ENCODE measurements at regions not wholly inside any gene's neighbourhood (a gene's known extent, or its start where the extent isn't known, plus 50 kb on each side); places are given as distances from the start of the nearest gene placed in this dataset.

DNA sequence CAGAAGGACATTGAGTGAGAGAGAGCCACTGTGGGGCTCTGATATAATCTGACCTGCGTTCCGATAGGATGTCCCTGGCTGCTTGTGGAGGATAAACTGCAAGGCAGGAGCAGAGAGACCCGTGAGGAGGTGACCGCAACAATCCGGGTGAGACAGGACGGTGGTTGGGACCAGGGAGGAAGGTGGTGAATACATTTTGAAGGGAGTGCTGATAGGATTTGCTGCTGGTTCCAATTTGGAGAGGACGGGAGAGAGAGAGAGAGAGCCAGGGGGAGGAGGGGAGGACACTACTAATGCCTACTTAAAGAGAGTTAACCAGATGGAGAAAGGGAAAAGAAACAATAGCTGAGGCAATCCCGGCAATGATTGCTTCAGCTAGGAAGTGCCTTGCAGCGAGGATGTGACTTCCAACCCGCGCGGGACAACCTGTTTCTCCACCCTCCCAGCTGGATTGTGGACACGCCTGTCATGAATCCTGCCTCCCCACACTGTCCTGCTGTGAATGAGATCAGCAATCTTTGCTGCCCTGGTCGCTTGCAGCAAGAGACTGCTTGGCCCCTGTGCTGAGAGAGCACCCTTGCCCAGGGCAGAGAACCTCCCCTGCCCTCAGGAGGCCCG lies 199.0 kb upstream of the KCNG1 start:
- Histone ChIP-seq H3K27ac (ENCODE audit: poor library complexity, severe bottlenecking) (no peak overlapping the region), H3K4me1 (ENCODE audit: insufficient read depth, poor library complexity, severe bottlenecking) (peaks cover 10% of the 10 kb centered on the region), H3K36me3 (ENCODE audit: low read depth) (no peaks in the 10 kb centered on the region), H3K4me3 (ENCODE audit: severe bottlenecking) (no peak overlapping the region), H3K9me3 (ENCODE audit: severe bottlenecking) (no peaks in the 10 kb centered on the region), H3K27me3 (ENCODE audit: insufficient read depth, poor library complexity, severe bottlenecking) (no peaks in the 10 kb centered on the region)
- DNase-seq (ENCODE audit: low spot score) (no peak), ATAC-seq (ENCODE audit: low read depth) (peak; percentile 68)
- TF ChIP-seq, protein P1, sequence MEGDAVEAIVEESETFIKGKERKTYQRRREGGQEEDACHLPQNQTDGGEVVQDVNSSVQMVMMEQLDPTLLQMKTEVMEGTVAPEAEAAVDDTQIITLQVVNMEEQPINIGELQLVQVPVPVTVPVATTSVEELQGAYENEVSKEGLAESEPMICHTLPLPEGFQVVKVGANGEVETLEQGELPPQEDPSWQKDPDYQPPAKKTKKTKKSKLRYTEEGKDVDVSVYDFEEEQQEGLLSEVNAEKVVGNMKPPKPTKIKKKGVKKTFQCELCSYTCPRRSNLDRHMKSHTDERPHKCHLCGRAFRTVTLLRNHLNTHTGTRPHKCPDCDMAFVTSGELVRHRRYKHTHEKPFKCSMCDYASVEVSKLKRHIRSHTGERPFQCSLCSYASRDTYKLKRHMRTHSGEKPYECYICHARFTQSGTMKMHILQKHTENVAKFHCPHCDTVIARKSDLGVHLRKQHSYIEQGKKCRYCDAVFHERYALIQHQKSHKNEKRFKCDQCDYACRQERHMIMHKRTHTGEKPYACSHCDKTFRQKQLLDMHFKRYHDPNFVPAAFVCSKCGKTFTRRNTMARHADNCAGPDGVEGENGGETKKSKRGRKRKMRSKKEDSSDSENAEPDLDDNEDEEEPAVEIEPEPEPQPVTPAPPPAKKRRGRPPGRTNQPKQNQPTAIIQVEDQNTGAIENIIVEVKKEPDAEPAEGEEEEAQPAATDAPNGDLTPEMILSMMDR (IDR thresholded peaks at IDR 0.05; ENCODE audit: poor library complexity, severe bottlenecking) = no peak

DNA sequence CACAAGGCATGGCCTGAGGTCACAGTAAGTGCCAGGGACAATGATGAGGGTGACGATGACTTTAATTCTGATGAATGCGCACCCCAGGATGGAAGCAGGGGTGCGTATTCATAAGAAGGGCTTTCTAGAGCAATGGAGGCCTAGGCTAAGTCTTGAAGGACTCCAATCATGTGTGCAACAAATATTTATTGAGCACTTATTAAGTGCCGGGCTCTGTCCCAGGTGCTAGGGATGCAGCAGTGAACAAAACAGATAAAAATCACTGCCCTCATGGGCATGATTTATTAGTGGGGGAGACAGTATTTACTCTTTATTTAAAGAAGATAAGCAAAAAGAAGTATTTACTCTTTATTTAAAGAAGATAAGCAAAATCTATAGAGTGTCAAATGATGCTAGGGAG lies 198.2 kb upstream of the KCNG1 start:
- H3K27me3 ChIP-seq (ENCODE audit: insufficient read depth, poor library complexity, severe bottlenecking) = no peaks in the 10 kb centered on the region
- no peak overlapping the region for H3K4me3 ChIP-seq (ENCODE audit: severe bottlenecking)
- ATAC-seq (ENCODE audit: low read depth) (no peak), DNase-seq (ENCODE audit: low spot score) (no peak)
- no peaks in the 10 kb centered on the region for H3K9me3 ChIP-seq (ENCODE audit: severe bottlenecking)
- H3K27ac ChIP-seq (ENCODE audit: poor library complexity, severe bottlenecking) = no peak overlapping the region
- H3K36me3 ChIP-seq (ENCODE audit: low read depth) = no peaks in the 10 kb centered on the region
- H3K4me1 ChIP-seq (ENCODE audit: insufficient read depth, poor library complexity, severe bottlenecking) = peaks cover 10% of the 10 kb centered on the region
- TF ChIP-seq, protein P1 (IDR thresholded peaks at IDR 0.05; ENCODE audit: poor library complexity, severe bottlenecking) = no peak

DNA sequence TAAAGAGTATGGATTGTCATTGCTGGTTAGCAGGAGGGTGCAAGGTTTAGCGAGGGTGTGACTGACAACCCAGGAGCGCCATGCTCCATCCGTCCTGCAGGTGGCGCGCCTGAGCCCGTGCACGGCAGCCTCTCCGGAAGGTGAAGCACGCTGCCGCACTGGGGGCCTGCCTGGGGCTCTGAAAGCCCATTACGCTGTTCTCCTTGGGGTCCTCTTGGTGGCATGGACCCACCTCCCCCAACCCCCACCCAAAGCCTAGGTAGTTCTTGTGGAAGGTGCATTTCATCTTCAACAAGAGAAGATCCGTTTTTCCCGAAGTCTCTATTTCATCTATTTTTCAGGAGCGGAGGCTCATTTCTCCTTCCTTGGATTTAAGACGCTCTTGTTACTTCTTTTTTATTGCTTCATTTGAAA lies 197.4 kb upstream of the KCNG1 start:
- H3K27ac ChIP-seq (ENCODE audit: poor library complexity, severe bottlenecking) = no peak overlapping the region
- no peaks in the 10 kb centered on the region for H3K36me3 ChIP-seq (ENCODE audit: low read depth)
- H3K27me3 ChIP-seq (ENCODE audit: insufficient read depth, poor library complexity, severe bottlenecking) = no peaks in the 10 kb centered on the region
- peaks cover 10% of the 10 kb centered on the region for H3K4me1 ChIP-seq (ENCODE audit: insufficient read depth, poor library complexity, severe bottlenecking)
- TF ChIP-seq, protein P1 (IDR thresholded peaks at IDR 0.05; ENCODE audit: poor library complexity, severe bottlenecking) = peak; percentile 100
- no peak for DNase-seq (ENCODE audit: low spot score)
- H3K4me3 ChIP-seq (ENCODE audit: severe bottlenecking) = no peak overlapping the region
- ATAC-seq (ENCODE audit: low read depth) = peak; percentile 28; the same call in 1 of the 3 replicates
- H3K9me3 ChIP-seq (ENCODE audit: severe bottlenecking) = no peaks in the 10 kb centered on the region

DNA sequence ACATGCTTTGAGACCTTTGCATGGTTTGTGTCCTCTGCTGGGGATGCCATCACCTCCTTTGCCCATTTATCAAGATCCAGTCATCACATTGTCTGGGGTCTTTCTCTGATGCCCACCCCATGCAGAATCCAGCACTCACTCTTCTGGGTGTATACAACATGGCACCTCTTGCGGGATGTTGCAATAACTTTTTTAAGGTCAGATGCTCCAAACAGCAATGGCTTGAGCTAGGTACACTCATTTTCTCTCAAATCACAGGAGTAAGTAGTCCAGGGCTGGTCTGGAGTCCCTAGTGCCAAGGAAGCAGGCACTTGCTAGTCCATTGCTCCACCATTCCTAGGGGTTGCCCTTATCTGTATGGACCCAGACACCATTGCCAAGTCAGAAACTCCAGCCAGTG lies 196.6 kb upstream of the KCNG1 start:
- Histone ChIP-seq H3K36me3 (ENCODE audit: low read depth) (no peaks in the 10 kb centered on the region), H3K27me3 (ENCODE audit: insufficient read depth, poor library complexity, severe bottlenecking) (no peaks in the 10 kb centered on the region), H3K4me3 (ENCODE audit: severe bottlenecking) (no peak overlapping the region), H3K27ac (ENCODE audit: poor library complexity, severe bottlenecking) (no peak overlapping the region), H3K4me1 (ENCODE audit: insufficient read depth, poor library complexity, severe bottlenecking) (peaks cover 10% of the 10 kb centered on the region), H3K9me3 (ENCODE audit: severe bottlenecking) (no peaks in the 10 kb centered on the region)
- ATAC-seq (ENCODE audit: low read depth) (no peak), DNase-seq (ENCODE audit: low spot score) (no peak)
- TF ChIP-seq, protein P1 (IDR thresholded peaks at IDR 0.05; ENCODE audit: poor library complexity, severe bottlenecking) = no peak

DNA sequence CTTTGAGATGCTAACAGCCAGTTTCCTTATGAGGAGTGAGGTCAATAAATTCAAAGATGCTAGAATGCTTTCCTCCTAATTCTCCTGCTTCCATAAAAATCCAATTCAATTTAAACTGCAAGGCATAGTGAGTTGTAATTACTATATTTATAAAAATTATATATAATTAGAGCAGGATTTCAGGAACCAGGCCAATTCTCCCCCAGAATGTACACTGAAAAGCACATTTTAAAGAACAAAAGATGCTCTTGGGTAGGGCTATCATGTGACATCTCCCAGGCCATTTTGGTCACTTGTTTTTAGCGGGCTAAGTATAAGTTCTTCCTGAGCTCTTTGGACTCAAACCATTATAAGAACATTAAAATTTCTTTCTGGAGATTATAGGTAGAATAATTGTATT lies 195.7 kb upstream of the KCNG1 start:
- Histone ChIP-seq H3K4me3 (ENCODE audit: severe bottlenecking) (no peak overlapping the region), H3K9me3 (ENCODE audit: severe bottlenecking) (no peaks in the 10 kb centered on the region), H3K27ac (ENCODE audit: poor library complexity, severe bottlenecking) (no peak overlapping the region), H3K27me3 (ENCODE audit: insufficient read depth, poor library complexity, severe bottlenecking) (no peaks in the 10 kb centered on the region), H3K36me3 (ENCODE audit: low read depth) (no peaks in the 10 kb centered on the region), H3K4me1 (ENCODE audit: insufficient read depth, poor library complexity, severe bottlenecking) (peaks cover 10% of the 10 kb centered on the region)
- TF ChIP-seq, protein P1 (IDR thresholded peaks at IDR 0.05; ENCODE audit: poor library complexity, severe bottlenecking) = no peak
- ATAC-seq (ENCODE audit: low read depth) (no peak), DNase-seq (ENCODE audit: low spot score) (no peak)

Data from RWPE2 (cell line).